Adrenal gland (tissue), 5 donors: ENCODE measurements at regions not wholly inside any gene's neighbourhood (a gene's known extent, or its start where the extent isn't known, plus 50 kb on each side); places are given as distances from the start of the nearest gene placed in this dataset.

Experiments used
- POLR2A ChIP-seq, 2 donors: fragments of 450-650 bp; IDR thresholded peaks; one replicate each; pipeline ENCODE4 v1.6.1; 2017; ENCODE audit warnings: antibody characterized with exemption in 2 of 2, mild to moderate bottlenecking in 2 of 2, moderate library complexity in 1 of 2
- TF ChIP-seq, protein P1 (sequence below), 6 experiments: fragments of 450-650 bp in 4 of 6; fragments of 200-600 bp in 2 of 6; sonication (generic) in 1 of 6; IDR thresholded peaks; 1 replicate in 5 of 6; 2 replicates in 1 of 6; pipeline versions ENCODE4 v1.5.1 to v1.8.0; 2016 to 2021; ENCODE audit warnings: antibody characterized with exemption in 6 of 6, mild to moderate bottlenecking in 2 of 6, moderate library complexity in 1 of 6
- donor health status: DM: no; HTN: no; CAD: no.

DNA sequence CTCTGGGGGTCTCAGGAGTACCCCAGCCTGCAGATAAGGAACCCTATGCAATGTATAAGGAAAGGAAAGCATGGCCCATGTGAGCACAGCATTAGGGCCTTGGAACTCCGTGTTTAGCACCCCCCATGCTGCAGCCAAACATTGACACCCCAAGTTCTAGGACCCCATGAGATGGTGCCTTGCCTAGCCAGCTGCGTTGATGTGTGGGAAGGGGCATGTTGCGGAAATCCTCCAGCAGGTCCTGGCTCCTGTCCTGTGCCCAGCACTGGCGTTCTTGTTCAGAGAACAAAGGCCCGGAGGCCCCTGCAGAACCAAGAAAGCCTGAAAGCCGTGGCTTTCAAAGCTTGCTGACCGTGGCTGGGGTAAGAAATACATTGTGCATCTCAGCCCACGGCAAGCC lies 99.4 kb upstream of the DIO3 start:
- TF ChIP-seq, protein P1, sequence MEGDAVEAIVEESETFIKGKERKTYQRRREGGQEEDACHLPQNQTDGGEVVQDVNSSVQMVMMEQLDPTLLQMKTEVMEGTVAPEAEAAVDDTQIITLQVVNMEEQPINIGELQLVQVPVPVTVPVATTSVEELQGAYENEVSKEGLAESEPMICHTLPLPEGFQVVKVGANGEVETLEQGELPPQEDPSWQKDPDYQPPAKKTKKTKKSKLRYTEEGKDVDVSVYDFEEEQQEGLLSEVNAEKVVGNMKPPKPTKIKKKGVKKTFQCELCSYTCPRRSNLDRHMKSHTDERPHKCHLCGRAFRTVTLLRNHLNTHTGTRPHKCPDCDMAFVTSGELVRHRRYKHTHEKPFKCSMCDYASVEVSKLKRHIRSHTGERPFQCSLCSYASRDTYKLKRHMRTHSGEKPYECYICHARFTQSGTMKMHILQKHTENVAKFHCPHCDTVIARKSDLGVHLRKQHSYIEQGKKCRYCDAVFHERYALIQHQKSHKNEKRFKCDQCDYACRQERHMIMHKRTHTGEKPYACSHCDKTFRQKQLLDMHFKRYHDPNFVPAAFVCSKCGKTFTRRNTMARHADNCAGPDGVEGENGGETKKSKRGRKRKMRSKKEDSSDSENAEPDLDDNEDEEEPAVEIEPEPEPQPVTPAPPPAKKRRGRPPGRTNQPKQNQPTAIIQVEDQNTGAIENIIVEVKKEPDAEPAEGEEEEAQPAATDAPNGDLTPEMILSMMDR (IDR thresholded peaks at IDR 0.05): no peak
- no peak for TF ChIP-seq POLR2A (IDR thresholded peaks at IDR 0.05)
